Activated T-cell treated with anti-CD3 and anti-CD28 coated beads, Interleukin-2, amount 50 U/mL, for 4 hours (primary cell): ENCODE measurements at regions not wholly inside any gene's neighbourhood (a gene's known extent, or its start where the extent isn't known, plus 50 kb on each side); places are given as distances from the start of the nearest gene placed in this dataset.
"Not testable (repeated sequence)": the region's sequence is repeated elsewhere in the genome, so short reads cannot be mapped to it uniquely, and the experiment has no call there.

Experiments used
- ATAC-seq, 2 donors: fragments of 200-7000 bp; cut with Tn5 transposase; one replicate each; pipeline ENCODE4 v1.10.0; 2021
- DNase-seq: peaks from one replicate; pipeline ENCODE4 v3.0.0-alpha.2; 2020
- H3K27me3 Mint-ChIP-seq: one replicate; pipeline ENCODE4 v1.8.0; 2021; ENCODE audit warnings: low read depth, mixed read lengths
- H3K36me3 Mint-ChIP-seq: one replicate; pipeline ENCODE4 v1.8.0; 2022; ENCODE audit warnings: mixed read lengths; ENCODE audit not compliant: insufficient read depth
- H3K4me1 Mint-ChIP-seq: one replicate; pipeline ENCODE4 v1.8.0; 2021; ENCODE audit warnings: low read depth, mixed read lengths
- H3K4me3 Mint-ChIP-seq: one replicate; pipeline ENCODE4 v1.8.0; 2021; ENCODE audit warnings: mild to moderate bottlenecking, moderate library complexity, mixed read lengths
- H3K9me3 Mint-ChIP-seq: one replicate; pipeline ENCODE4 v1.8.0; 2021; ENCODE audit warnings: mixed read lengths

DNA sequence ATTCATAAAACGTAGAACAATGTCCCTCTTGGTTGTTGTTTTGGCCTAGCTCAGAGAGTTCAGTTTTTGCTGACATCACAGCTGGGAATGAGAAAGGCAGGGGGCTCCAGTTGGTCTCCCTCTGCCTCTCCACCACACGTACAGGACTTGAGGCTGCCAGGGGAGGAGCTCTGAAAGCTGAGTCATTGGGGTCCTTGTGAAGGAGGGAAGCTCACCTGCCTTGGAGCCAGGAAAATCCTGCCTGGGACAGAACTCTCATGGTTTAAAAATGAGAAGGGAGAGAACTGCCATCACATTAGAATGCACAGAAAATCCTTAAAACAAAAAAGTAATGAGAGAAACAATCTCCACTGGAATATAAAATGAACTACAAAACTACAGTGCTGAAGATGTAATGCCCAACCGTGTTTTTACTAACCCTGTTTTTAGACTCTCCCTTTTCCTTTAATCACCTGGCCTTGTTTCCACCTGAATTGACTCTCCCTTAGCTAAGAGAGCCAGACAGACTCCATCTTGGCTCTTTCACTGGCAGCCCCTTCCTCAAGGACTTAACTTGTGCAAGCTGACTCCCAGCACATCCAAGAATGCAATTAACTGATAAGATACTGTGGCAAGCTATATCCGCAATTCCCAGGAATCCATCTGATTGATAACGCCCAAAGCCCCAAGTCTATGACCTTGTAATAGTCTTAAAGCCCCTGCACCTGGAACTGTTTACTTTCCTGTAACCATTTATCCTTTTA, 58.6 kb upstream of the TARP start:
- H3K36me3 Mint-ChIP-seq, DNase-seq, H3K27me3 Mint-ChIP-seq, H3K9me3 Mint-ChIP-seq, ATAC-seq: not testable (repeated sequence)
- H3K4me3 Mint-ChIP-seq: peak overlapping the region; percentile 70
- H3K4me1 Mint-ChIP-seq: peaks cover 54% of the 10 kb centered on the region

DNA sequence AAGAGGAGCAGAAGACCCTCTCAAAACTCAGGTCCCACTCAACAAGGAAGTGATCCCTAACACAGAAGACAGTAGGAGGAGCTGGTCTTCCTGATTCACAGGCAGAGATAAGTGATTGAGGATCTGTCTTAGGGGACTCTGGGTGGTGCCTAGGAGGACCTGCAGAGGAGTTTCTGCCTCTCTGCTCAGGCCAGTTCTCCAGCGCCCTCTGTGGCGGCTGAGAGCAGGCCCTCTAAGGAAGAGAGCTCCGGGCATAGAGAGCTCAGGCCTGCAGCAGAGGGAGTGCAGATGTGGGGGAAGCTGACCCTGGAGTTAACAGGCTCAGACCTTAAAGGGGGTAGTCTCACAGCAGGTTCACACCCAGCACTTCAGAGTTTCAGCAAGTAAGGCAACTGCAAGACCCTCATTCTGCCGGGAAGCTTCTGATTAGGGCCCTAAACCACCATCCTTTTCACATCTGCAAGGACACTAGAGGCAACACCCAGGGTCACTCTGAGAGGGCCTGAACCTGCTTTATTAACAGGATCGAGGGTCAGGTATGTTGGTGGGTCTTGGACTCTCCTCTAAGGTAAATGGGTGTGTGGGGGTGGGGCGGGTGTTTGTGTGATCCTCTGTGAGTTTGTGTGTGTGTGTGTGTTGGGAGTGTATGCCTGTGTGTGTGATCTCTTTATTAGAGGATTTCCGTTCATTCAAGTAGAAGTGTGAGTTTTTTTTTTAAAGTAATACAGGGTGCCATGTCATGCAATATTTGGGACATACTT, 57.6 kb upstream of the TARP start:
- Mint-ChIP-seq H3K9me3 (no peaks in the 10 kb centered on the region), H3K4me3 (peak overlapping the region; percentile 70), H3K36me3 (no peaks in the 10 kb centered on the region), H3K4me1 (peaks cover 54% of the 10 kb centered on the region), H3K27me3 (no peaks in the 10 kb centered on the region)
- no peak for ATAC-seq
- no peak for DNase-seq

DNA sequence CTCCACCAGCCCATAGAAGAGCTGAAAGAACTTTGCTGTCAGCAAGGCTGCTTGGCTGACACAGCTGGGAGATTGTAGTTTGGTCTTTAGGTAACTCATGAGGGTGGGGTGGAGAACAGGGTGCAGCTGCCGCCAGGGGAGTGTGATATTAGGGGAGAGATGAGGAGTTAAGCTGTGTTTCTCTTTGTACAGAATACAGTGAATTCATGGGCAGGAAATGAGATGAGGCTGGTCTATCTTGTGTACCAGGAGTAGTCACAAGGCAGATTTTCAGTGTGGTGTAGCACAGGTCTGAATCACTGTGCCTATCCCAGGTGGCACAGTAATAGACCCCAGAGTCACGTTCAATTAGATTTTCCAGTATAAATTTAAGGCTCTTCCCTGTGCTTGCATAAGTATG, 56.6 kb upstream of the TARP start:
- Mint-ChIP-seq H3K4me3 (peak overlapping the region; percentile 70), H3K36me3 (no peaks in the 10 kb centered on the region), H3K9me3 (no peaks in the 10 kb centered on the region), H3K27me3 (no peaks in the 10 kb centered on the region), H3K4me1 (peaks cover 45% of the 10 kb centered on the region)
- DNase-seq (no peak), ATAC-seq (peak in 1 of 2 donors; percentile 76)

DNA sequence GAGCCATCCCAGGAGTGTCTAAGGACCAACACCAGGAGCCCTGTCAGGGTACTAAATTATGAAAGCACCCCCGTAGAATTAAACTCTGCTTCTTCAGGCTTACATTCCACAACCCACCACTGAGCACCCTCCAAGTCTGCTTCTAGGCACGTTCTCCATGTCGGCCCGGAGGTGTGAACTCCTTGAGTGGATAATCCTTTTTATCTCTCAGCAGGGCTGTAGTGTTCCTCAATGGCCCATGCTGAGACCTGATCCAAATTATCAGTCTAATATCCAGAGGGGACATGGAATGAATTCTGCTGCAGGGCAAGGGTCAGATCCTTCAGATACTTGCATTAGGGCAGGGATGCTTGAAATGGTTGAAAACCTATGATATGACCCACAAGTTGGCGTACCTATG, 55.9 kb upstream of the TARP start:
- DNase-seq (no peak), ATAC-seq (no peak)
- Mint-ChIP-seq H3K4me1 (peaks cover 41% of the 10 kb centered on the region), H3K36me3 (no peaks in the 10 kb centered on the region), H3K4me3 (no peak overlapping the region), H3K9me3 (no peaks in the 10 kb centered on the region), H3K27me3 (no peaks in the 10 kb centered on the region)

DNA sequence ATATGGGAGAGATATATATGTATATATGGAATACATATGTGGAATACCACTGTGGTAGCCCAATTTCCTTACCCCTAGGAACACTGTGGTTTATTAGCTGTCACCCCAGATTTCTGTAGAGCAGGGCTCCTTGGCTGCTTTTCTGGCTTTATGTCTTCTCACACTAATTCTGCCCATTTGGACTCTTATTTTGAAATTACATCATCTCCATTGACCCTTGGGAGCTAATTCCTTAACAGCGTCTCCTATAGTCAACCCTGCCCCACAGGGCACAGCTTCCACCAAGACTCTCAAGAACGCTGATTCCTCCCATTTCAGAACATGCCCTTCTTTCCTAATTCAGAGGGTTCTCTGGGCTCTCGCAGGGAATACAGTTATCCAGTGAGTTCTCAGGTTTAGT, 55.4 kb upstream of the TARP start:
- H3K9me3 Mint-ChIP-seq: no peaks in the 10 kb centered on the region
- no peak for ATAC-seq
- no peak for DNase-seq
- H3K4me1 Mint-ChIP-seq: peaks cover 39% of the 10 kb centered on the region
- no peaks in the 10 kb centered on the region for H3K27me3 Mint-ChIP-seq
- no peak overlapping the region for H3K4me3 Mint-ChIP-seq
- H3K36me3 Mint-ChIP-seq: no peaks in the 10 kb centered on the region

DNA sequence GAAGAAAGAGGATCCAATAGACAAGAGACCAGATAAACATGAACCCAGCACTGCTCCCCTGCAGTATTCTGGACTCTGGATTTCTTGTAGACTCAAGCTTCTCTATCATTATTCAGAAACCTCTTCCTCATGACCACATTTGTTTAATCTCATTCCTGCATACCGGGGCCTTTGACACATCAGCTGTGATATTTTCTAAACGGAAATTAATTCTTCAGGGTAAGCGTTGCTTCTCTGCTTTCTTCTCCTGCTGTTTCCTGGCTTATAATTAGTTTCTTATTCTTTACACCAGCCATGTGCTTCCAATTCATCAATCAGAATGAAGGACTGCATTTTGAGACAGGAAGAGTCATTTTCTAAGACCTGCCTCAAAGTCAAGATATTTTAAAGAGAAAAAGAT, 54.2 kb upstream of the TARP start:
- no peaks in the 10 kb centered on the region for H3K27me3 Mint-ChIP-seq
- H3K4me3 Mint-ChIP-seq: no peak overlapping the region
- H3K4me1 Mint-ChIP-seq: peaks cover 38% of the 10 kb centered on the region
- ATAC-seq (no peak), DNase-seq (no peak)
- no peaks in the 10 kb centered on the region for H3K36me3 Mint-ChIP-seq
- H3K9me3 Mint-ChIP-seq: no peaks in the 10 kb centered on the region
